ENCODE measurements at regions not wholly inside any gene's neighbourhood (a gene's known extent, or its start where the extent isn't known, plus 50 kb on each side); places are given as distances from the start of the nearest gene placed in this dataset.

DNA sequence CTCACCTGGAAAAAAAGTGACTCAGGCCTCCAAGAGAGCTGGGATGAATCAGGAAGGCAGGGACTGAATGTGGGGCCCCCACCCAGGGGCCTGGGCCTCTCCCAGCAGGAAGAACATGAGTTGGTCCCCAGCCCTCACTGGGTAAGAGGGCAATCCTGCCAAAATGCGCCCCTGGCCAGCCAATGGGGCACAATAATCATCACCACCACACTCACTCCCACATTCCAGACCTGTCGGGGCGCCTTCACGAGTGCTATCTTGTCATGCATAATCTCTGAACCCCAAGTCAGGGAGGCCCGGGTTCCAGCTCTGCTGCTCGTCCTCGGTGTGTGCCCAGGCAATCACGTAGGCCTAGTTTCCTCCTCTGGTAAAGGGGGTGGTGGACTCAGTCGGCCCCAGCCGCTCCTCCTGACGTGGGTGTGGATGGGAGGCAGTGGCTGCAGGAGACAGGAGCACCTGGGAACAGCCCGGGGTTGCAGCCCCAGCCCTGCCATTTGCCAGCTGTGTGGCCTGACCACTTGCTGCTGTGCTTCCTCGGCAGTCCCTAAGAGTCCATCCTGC lies 115.1 kb downstream of the CYP26B1 start:
- H3K4me1 ChIP-seq: no peaks in the 10 kb centered on the region
- no peak overlapping the region for H3K4me3 ChIP-seq
- no peaks in the 10 kb centered on the region for H3K27me3 ChIP-seq
- 75 to 84% methylated on average over 13 of the region's 13 CpGs for WGBS, 2 donors
- intact Hi-C loops (cut with DNase I): no loop called here
- ATAC-seq (no peak), DNase-seq (no peak), FAIRE-seq (no peak)
- H3K36me3 ChIP-seq: no peaks in the 10 kb centered on the region
- no peak overlapping the region for H3K27ac ChIP-seq
- TF ChIP-seq, protein P1, sequence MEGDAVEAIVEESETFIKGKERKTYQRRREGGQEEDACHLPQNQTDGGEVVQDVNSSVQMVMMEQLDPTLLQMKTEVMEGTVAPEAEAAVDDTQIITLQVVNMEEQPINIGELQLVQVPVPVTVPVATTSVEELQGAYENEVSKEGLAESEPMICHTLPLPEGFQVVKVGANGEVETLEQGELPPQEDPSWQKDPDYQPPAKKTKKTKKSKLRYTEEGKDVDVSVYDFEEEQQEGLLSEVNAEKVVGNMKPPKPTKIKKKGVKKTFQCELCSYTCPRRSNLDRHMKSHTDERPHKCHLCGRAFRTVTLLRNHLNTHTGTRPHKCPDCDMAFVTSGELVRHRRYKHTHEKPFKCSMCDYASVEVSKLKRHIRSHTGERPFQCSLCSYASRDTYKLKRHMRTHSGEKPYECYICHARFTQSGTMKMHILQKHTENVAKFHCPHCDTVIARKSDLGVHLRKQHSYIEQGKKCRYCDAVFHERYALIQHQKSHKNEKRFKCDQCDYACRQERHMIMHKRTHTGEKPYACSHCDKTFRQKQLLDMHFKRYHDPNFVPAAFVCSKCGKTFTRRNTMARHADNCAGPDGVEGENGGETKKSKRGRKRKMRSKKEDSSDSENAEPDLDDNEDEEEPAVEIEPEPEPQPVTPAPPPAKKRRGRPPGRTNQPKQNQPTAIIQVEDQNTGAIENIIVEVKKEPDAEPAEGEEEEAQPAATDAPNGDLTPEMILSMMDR (IDR thresholded peaks at IDR 0.05): no peak
- H3K9me3 ChIP-seq: no peaks in the 10 kb centered on the region

DNA sequence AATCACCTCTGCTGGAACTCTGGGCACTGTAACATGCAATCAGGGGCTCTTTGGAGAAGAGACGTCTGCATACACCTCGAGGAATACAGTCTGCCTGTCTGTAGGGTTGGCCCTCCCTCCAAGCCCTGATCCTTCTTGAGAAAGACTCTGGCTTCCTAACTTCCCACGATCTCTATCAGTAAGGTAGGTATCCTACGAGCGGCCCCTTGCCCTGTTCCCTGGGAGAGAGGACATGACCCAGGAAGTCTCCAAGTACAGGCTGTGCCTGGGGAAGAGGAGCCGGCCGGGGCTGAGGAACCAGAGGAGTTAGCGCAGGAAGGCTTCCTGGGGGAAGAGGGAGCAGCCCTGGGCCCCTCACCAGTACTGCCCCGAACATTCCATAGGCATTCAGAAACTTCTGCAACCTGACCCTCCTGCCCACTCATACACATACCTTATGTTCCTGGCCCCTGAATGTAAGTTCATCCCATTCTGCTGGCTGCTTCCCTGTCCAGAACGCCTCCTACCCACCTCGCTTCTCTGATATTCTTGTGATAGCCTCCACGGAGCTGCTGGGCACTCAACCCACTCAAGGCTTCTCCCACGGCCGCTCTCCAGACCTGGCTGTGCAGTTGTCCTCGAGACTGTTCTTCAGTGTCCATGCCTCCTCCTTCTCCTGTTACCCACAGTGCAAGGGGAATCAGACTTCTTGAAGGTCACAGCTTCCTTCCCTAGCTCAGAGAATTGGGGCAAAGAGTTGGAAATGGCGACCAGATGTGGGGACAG lies 116.1 kb downstream of the CYP26B1 start:
- FAIRE-seq: no peak
- WGBS, 2 donors: 59 to 64% methylated on average over 16 of the region's 16 CpGs
- Histone ChIP-seq H3K36me3 (no peaks in the 10 kb centered on the region), H3K27me3 (no peaks in the 10 kb centered on the region), H3K9me3 (no peaks in the 10 kb centered on the region), H3K4me1 (no peaks in the 10 kb centered on the region), H3K4me3 (no peak overlapping the region), H3K27ac (no peak overlapping the region)
- TF ChIP-seq, protein P1 (IDR thresholded peaks at IDR 0.05): no peak
- intact Hi-C loops (cut with DNase I): no loop called here
- no peak for ATAC-seq
- DNase-seq: no peak

GRCh38 chr2:72028996-72029395 lies 118.7 kb downstream of the CYP26B1 start:
- no peaks in the 10 kb centered on the region for H3K9me3 ChIP-seq
- ATAC-seq (no peak), DNase-seq (no peak), FAIRE-seq (no peak)
- no peaks in the 10 kb centered on the region for H3K27me3 ChIP-seq
- no peak overlapping the region for H3K27ac ChIP-seq
- no peaks in the 10 kb centered on the region for H3K36me3 ChIP-seq
- H3K4me1 ChIP-seq: no peaks in the 10 kb centered on the region
- WGBS, 2 donors: 63 to 65% methylated on average over 5 of the region's 5 CpGs
- no peak overlapping the region for H3K4me3 ChIP-seq
- TF ChIP-seq, protein P1 (IDR thresholded peaks at IDR 0.05): no peak
- intact Hi-C loops (cut with DNase I): no loop called here

DNA sequence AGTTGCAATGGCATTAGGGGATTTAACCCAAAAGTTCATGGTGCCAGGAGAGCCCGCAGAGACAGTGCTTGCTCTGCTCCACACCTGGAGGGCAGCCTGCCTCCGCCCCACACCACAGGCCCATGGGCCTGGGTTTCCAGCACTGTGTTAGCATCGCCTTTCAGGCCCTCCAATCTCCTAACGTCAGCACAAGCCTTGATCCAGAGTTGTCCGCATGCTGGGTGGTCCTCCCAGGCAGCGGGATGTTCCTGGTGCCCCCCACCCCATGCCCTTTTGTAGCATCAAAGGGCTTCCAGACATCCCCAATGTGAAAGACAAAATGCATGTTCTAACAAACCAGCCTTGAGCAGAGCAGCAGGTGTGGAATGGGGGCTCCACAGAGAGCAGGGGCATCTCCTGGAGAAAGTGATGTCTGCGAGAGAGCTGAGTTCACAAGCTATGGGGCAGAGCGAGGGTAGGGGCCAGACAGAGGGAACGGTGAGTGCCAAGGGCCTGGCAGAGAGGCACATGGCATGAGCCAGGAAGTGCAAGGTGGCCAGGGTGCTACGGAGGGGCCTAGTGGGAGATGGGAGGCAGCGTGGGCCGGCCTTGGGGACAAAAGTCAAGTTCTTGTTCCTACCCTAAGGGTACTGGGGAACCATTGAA lies 119.2 kb downstream of the CYP26B1 start:
- DNase-seq (no peak), ATAC-seq (no peak), FAIRE-seq (no peak)
- Histone ChIP-seq H3K36me3 (no peaks in the 10 kb centered on the region), H3K4me1 (no peaks in the 10 kb centered on the region), H3K27me3 (no peaks in the 10 kb centered on the region), H3K27ac (no peak overlapping the region), H3K9me3 (no peaks in the 10 kb centered on the region), H3K4me3 (no peak overlapping the region)
- intact Hi-C loops (cut with DNase I): no loop called here
- 88 to 91% methylated on average over 12 of the region's 12 CpGs for WGBS, 2 donors
- TF ChIP-seq, protein P1 (IDR thresholded peaks at IDR 0.05): no peak
